NCI-H2081 (cell line): ENCODE measurements at regions not wholly inside any gene's neighbourhood (a gene's known extent, or its start where the extent isn't known, plus 50 kb on each side); places are given as distances from the start of the nearest gene placed in this dataset.
"Not testable (repeated sequence)": the region's sequence is repeated elsewhere in the genome, so short reads cannot be mapped to it uniquely, and the experiment has no call there.

ENCODE experiments used
- DNase-seq, 2 experiments: peaks; one replicate each; lab custom pipeline; 2025; lab: John Stamatoyannopoulos, UW

- DNase-seq, result no peak
Measured at GRCh38 chr11:115630214-115630613, 126.0 kb upstream of the CADM1 start.

- DNase-seq, result no peak
Measured at GRCh38 chr11:115629456-115630015, 125.3 kb upstream of the CADM1 start.

GRCh38 chr11:115627666-115628460 is 123.6 kb upstream of the CADM1 start:
- DNase-seq, result no peak

GRCh38 chr11:115627071-115627470 is 122.9 kb upstream of the CADM1 start:
- DNase-seq, result no peak

- no peak for DNase-seq
Measured at GRCh38 chr11:115626414-115626813, 122.2 kb upstream of the CADM1 start.

GRCh38 chr11:115625502-115625901 is 121.3 kb upstream of the CADM1 start:
- DNase-seq, result no peak

GRCh38 chr11:115624065-115624464 is 119.8 kb upstream of the CADM1 start:
- DNase-seq, result no peak

GRCh38 chr11:115623021-115623451 is 118.8 kb upstream of the CADM1 start:
- no peak for DNase-seq

- DNase-seq, result no peak
Measured at GRCh38 chr11:115618428-115618827, 114.2 kb upstream of the CADM1 start.

GRCh38 chr11:115617767-115618166 is 113.6 kb upstream of the CADM1 start:
- no peak for DNase-seq

- DNase-seq, result no peak
Measured at GRCh38 chr11:115616971-115617370, 112.8 kb upstream of the CADM1 start.

GRCh38 chr11:115613986-115614632 is 109.9 kb upstream of the CADM1 start:
- DNase-seq, result no peak

- no peak for DNase-seq
Measured at GRCh38 chr11:115613004-115613403, 108.8 kb upstream of the CADM1 start.

GRCh38 chr11:115612046-115612730 is 108.0 kb upstream of the CADM1 start:
- DNase-seq, result no peak

- DNase-seq, result no peak
Measured at GRCh38 chr11:115611343-115611742, 107.1 kb upstream of the CADM1 start.

- no peak for DNase-seq
Measured at GRCh38 chr11:115610908-115611307, 106.7 kb upstream of the CADM1 start.

GRCh38 chr11:115610234-115610633 is 106.0 kb upstream of the CADM1 start:
- not testable (repeated sequence) for DNase-seq

GRCh38 chr11:115608976-115609375 is 104.8 kb upstream of the CADM1 start:
- DNase-seq, result no peak

GRCh38 chr11:115607621-115608221 is 103.5 kb upstream of the CADM1 start:
- peak in 1 of 2 experiments; percentile 35 for DNase-seq

GRCh38 chr11:115606498-115607220 is 102.4 kb upstream of the CADM1 start:
- peak; percentile 5 to 32 for DNase-seq

- DNase-seq, result no peak
Measured at GRCh38 chr11:115605871-115606497, 101.8 kb upstream of the CADM1 start.
